BJ (cell line): ENCODE measurements at regions not wholly inside any gene's neighbourhood (a gene's known extent, or its start where the extent isn't known, plus 50 kb on each side); places are given as distances from the start of the nearest gene placed in this dataset.

ENCODE experiments used
- CTCF ChIA-PET: fragments of 350-600 bp; formaldehyde crosslinking; extraction: SDS; loops from one replicate; lab custom pipeline; 2021; ENCODE audit warnings: antibody characterized with exemption, inconsistent platforms; lab: Yijun Ruan, JAX
- POLR2A ChIA-PET: fragments of 300-600 bp; sonication (Branson Sonifier 250); formaldehyde crosslinking; extraction: SDS; loops from one replicate; lab custom pipeline; 2021; ENCODE audit warnings: antibody characterized with exemption; lab: Charles Lee
- DNase-seq: peaks from one replicate; pipeline ENCODE4 v3.0.0-alpha.2; 2011; ENCODE audit warnings: low read depth
- H3K27me3 ChIP-seq: 2 replicates; pipeline ENCODE4 v1.6.0; 2011; ENCODE audit warnings: low read length; ENCODE audit not compliant: control insufficient read depth, insufficient read depth
- H3K36me3 ChIP-seq: 2 replicates; pipeline ENCODE4 v1.5.1; 2011; ENCODE audit warnings: low read length; ENCODE audit not compliant: control insufficient read depth, insufficient read depth
- H3K4me3 ChIP-seq: 2 replicates; pipeline ENCODE4 v1.5.1; 2011; ENCODE audit warnings: low read depth, mild to moderate bottlenecking, control low read depth, low read length
- TF ChIP-seq, protein P1 (sequence below): IDR thresholded peaks from 2 replicates; pipeline ENCODE4 v1.5.1; 2011; ENCODE audit warnings: low read depth, mild to moderate bottlenecking, control low read depth, inconsistent platforms, low read length, moderate library complexity; ENCODE audit not compliant: insufficient read depth

DNA sequence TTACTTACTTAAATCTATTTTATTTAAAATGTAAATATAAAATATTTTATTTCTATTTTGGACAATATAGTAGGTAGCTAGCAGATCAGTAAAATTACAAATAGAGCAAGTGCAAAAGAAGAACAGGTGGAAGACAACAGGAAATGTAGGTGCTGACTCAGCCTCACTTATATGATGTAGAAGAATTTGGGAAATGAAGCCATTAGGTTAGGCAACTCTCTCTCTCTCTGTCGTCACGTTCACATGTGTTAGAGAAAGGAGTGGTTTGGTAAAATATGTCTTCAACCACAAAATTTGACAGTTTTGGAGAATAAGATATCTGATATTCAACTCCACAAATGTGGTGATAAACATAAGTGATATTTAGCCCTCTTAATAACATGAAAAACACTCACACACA, 532.5 kb upstream of the KCNMB2 start:
- DNase-seq = no peak
- TF ChIP-seq, protein P1, sequence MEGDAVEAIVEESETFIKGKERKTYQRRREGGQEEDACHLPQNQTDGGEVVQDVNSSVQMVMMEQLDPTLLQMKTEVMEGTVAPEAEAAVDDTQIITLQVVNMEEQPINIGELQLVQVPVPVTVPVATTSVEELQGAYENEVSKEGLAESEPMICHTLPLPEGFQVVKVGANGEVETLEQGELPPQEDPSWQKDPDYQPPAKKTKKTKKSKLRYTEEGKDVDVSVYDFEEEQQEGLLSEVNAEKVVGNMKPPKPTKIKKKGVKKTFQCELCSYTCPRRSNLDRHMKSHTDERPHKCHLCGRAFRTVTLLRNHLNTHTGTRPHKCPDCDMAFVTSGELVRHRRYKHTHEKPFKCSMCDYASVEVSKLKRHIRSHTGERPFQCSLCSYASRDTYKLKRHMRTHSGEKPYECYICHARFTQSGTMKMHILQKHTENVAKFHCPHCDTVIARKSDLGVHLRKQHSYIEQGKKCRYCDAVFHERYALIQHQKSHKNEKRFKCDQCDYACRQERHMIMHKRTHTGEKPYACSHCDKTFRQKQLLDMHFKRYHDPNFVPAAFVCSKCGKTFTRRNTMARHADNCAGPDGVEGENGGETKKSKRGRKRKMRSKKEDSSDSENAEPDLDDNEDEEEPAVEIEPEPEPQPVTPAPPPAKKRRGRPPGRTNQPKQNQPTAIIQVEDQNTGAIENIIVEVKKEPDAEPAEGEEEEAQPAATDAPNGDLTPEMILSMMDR = no peak
- POLR2A ChIA-PET = no interaction called here
- Histone ChIP-seq H3K36me3 (no peaks in the 10 kb centered on the region), H3K4me3 (no peak overlapping the region), H3K27me3 (no peaks in the 10 kb centered on the region)
- CTCF ChIA-PET = no interaction called here

DNA sequence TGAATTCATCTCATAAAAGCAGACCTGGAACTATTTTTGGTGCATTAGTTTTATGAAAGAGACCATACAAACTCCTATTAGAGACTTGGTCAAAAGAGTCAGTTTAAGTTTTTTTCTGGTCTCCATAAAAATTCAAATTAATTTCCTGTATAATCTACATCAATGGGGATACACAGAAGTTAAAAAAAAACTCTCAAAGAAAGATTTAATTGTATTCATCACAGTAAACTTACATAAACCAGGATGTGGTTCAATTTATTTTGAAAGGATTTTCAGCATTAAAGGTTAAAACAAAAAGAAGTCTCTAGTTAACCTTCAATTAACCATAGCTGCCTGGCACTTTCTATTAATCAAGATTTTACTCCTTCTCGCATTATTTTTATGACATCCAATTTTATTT, 530.3 kb upstream of the KCNMB2 start:
- TF ChIP-seq, protein P1 = no peak
- Histone ChIP-seq H3K36me3 (no peaks in the 10 kb centered on the region), H3K4me3 (no peak overlapping the region), H3K27me3 (no peaks in the 10 kb centered on the region)
- CTCF ChIA-PET = interaction anchor here (0.6 to 0.7 kb wide), 2 partner anchors 100 to 633 kb away, joined by 3 read pairs; no protein-coding TSS in a partner anchor
- POLR2A ChIA-PET = interaction anchor here (0.6 kb wide), 1 partner anchor 29 kb away, joined by 3 read pairs; no protein-coding TSS in a partner anchor
- no peak for DNase-seq

DNA sequence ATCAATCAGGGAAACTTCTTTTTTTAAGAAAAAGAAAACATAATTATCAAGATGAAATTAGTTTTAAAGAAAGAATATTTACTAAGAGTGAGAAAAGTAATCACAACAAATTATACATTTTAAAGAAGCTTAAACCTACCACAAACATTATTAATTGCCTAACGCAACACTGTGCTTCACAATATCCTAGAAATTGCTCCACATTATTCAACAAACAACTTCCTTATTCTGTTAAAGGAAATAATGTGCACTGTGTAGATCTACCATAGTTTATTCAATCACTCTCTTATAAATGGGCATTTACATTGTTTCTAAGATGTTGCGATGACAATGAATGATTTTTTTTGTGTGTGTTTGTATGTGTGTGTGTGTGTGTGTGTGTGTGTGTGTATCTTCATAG, 525.9 kb upstream of the KCNMB2 start:
- TF ChIP-seq, protein P1 = no peak
- no peaks in the 10 kb centered on the region for H3K36me3 ChIP-seq
- no peaks in the 10 kb centered on the region for H3K27me3 ChIP-seq
- no peak overlapping the region for H3K4me3 ChIP-seq
- ChIA-PET CTCF (interaction anchor here (0.9 kb wide), 1 partner anchor 11 kb away, joined by 4 read pairs; no protein-coding TSS in a partner anchor), POLR2A (no interaction called here)
- DNase-seq = no peak

DNA sequence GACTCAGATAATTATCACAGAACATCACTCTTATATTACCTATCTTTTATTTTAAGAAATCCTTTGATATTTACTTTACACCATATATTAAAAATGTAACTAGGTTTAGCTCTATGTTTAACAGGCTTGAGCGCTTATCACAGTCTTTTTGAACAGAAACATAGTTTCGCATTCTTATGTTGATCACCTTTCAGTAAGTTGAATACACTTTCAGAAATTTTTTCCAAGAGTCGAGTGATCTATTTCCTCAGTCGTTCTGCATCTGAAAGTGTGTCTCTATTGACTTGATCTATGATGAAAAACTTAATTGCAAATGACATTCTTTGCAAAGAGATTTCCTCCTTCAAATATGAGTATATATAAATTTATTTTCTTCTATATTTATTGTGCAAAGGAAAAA, 516.6 kb upstream of the KCNMB2 start:
- H3K4me3 ChIP-seq = no peak overlapping the region
- ChIA-PET POLR2A (no interaction called here), CTCF (interaction anchor here (0.7 to 1.9 kb wide), 2 partner anchors 18 to 1905 kb away, joined by 3 read pairs; no protein-coding TSS in a partner anchor)
- TF ChIP-seq, protein P1 = no peak
- no peak for DNase-seq
- H3K27me3 ChIP-seq = no peaks in the 10 kb centered on the region
- H3K36me3 ChIP-seq = no peaks in the 10 kb centered on the region

DNA sequence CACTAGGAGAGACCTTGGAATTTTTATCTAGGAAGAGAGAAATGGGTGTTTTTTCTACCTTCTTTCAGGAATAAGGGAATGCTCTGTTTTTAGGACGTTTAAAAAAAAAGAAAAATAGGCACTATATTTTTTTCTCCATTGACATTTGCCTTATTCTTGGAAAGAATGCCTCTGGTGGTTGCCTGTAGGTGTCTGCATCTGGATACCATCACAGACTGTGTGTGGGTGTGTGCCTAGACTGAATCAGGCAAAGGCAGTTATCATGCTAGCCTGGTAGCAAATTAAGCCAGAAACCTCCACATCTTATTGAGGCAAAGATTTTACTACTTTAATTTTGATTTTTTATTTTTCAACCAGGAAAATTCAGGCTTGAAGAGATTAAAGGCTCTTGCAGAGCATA, 513.6 kb upstream of the KCNMB2 start:
- ChIA-PET POLR2A (no interaction called here), CTCF (no interaction called here)
- H3K27me3 ChIP-seq = no peaks in the 10 kb centered on the region
- TF ChIP-seq, protein P1 = no peak
- H3K36me3 ChIP-seq = no peaks in the 10 kb centered on the region
- DNase-seq = no peak
- no peak overlapping the region for H3K4me3 ChIP-seq
